ENCODE measurements at regions not wholly inside any gene's neighbourhood (a gene's known extent, or its start where the extent isn't known, plus 50 kb on each side); places are given as distances from the start of the nearest gene placed in this dataset.

DNA sequence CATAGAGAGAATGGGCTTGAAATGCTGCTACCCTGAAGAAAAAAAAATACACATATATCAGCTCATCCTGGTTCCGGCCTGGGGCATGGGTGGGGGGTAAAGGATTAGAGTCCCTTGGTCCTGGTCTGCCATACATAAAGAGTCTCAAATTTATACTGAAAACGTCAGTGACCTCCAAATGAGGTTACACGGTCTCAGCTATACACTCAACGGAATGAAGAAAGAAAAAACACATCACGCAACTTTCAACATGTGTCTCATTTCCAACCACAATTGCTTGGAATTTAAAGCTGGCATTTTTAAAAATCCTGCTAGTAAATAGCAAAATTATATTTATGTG is 612.8 kb downstream of the MCTP2 start:
- no peak for TF ChIP-seq EZH2 (IDR thresholded peaks at IDR 0.05; ENCODE audit: borderline replicate concordance, low read length)
- no peak for TF ChIP-seq CTCF (IDR thresholded peaks at IDR 0.05; ENCODE audit: low read length)
